DND-41 (cell line): ENCODE measurements at regions not wholly inside any gene's neighbourhood (a gene's known extent, or its start where the extent isn't known, plus 50 kb on each side); places are given as distances from the start of the nearest gene placed in this dataset.
"Not testable (repeated sequence)": the region's sequence is repeated elsewhere in the genome, so short reads cannot be mapped to it uniquely, and the experiment has no call there.

ENCODE experiments used
- ATAC-seq: fragments of 200-7000 bp; cut with Tn5 transposase; 3 replicates; pipeline ENCODE4 v1.9.1; 2021; ENCODE audit warnings: low read depth; ENCODE audit not compliant: insufficient read depth
- DNase-seq: peaks from one replicate; pipeline ENCODE4 v3.0.0-alpha.2; 2020
- H2AFZ ChIP-seq: 2 replicates; pipeline ENCODE4 v1.6.0; 2012; ENCODE audit warnings: low read depth, low read length
- H3K27ac ChIP-seq: 2 replicates; pipeline ENCODE4 v1.5.1; 2012; ENCODE audit warnings: low read length, inconsistent platforms
- H3K27me3 ChIP-seq: fragments of 200-600 bp; sonication (generic); 2 replicates; pipeline ENCODE4 v1.6.0; 2012; ENCODE audit warnings: low read length, mild to moderate bottlenecking, inconsistent platforms; ENCODE audit not compliant: insufficient read depth, poor library complexity
- H3K36me3 ChIP-seq: 2 replicates; pipeline ENCODE4 v1.5.1; 2012; ENCODE audit warnings: low read length, inconsistent platforms; ENCODE audit not compliant: insufficient read depth
- H3K4me1 ChIP-seq: 2 replicates; pipeline ENCODE4 v1.5.1; 2012; ENCODE audit warnings: mild to moderate bottlenecking, low read length; ENCODE audit not compliant: insufficient read depth
- H3K4me2 ChIP-seq: 2 replicates; pipeline ENCODE4 v1.6.0; 2012; ENCODE audit warnings: mild to moderate bottlenecking, moderate library complexity, low read length, inconsistent platforms; ENCODE audit not compliant: insufficient read depth
- H3K4me3 ChIP-seq, 2 experiments: fragments of 200-600 bp in 1 of 2; shearing (Covaris generic) in 1 of 2; 2 replicates each; pipeline ENCODE4 v1.5.1; 2012 to 2016; ENCODE audit warnings: inconsistent platforms in 2 of 2, low read length in 2 of 2, mild to moderate bottlenecking in 2 of 2, low read depth in 1 of 2, moderate library complexity in 1 of 2
- H3K79me2 ChIP-seq: 2 replicates; pipeline ENCODE4 v1.6.0; 2012; ENCODE audit warnings: low read length, inconsistent platforms; ENCODE audit not compliant: insufficient read depth
- H3K9ac ChIP-seq: 2 replicates; pipeline ENCODE4 v1.6.0; 2012; ENCODE audit warnings: low read depth, mild to moderate bottlenecking, inconsistent platforms, low read length, moderate library complexity
- H3K9me3 ChIP-seq: 2 replicates; pipeline ENCODE4 v1.5.1; 2012; ENCODE audit warnings: low read length, moderate library complexity, mild to moderate bottlenecking, inconsistent platforms; ENCODE audit not compliant: insufficient read depth, severe bottlenecking
- H4K20me1 ChIP-seq: 2 replicates; pipeline ENCODE4 v1.6.0; 2012; ENCODE audit warnings: low read length; ENCODE audit not compliant: insufficient read depth
- CTCF ChIP-seq: IDR thresholded peaks from 2 replicates; pipeline ENCODE4 v1.5.1; 2012; ENCODE audit warnings: borderline replicate concordance, low read length, moderate library complexity, mild to moderate bottlenecking; ENCODE audit not compliant: poor library complexity, severe bottlenecking; ENCODE audit errors: extremely low read depth
- EZH2 ChIP-seq: IDR thresholded peaks from 3 replicates; pipeline ENCODE4 v1.6.1; 2012; ENCODE audit warnings: borderline replicate concordance, low read depth, mild to moderate bottlenecking, moderate library complexity, low read length, inconsistent platforms; ENCODE audit not compliant: severe bottlenecking

GRCh38 chr2:52611759-52612158 is 1155.8 kb upstream of the CHAC2 start:
- no peaks in the 10 kb centered on the region for H4K20me1 ChIP-seq
- H3K4me1 ChIP-seq, result no peaks in the 10 kb centered on the region
- no peak overlapping the region for H3K27ac ChIP-seq
- H2AFZ ChIP-seq, result no peak overlapping the region
- no peak overlapping the region for H3K4me2 ChIP-seq
- H3K79me2 ChIP-seq, result no peaks in the 10 kb centered on the region
- H3K4me3 ChIP-seq, result no peak overlapping the region
- H3K9me3 ChIP-seq, result no peaks in the 10 kb centered on the region
- H3K9ac ChIP-seq, result no peak overlapping the region
- H3K36me3 ChIP-seq, result no peaks in the 10 kb centered on the region
- H3K27me3 ChIP-seq, result no peaks in the 10 kb centered on the region
- DNase-seq, result no peak
- ATAC-seq, result no peak
- TF ChIP-seq EZH2 (no peak), CTCF (no peak)

- no peaks in the 10 kb centered on the region for H3K79me2 ChIP-seq
- DNase-seq, result no peak
- H3K9me3 ChIP-seq, result no peaks in the 10 kb centered on the region
- H3K27ac ChIP-seq, result no peak overlapping the region
- no peaks in the 10 kb centered on the region for H3K27me3 ChIP-seq
- no peak for TF ChIP-seq CTCF
- no peak for TF ChIP-seq EZH2
- H3K9ac ChIP-seq, result no peak overlapping the region
- no peak for ATAC-seq
- H3K4me2 ChIP-seq, result no peak overlapping the region
- no peak overlapping the region for H3K4me3 ChIP-seq
- H4K20me1 ChIP-seq, result no peaks in the 10 kb centered on the region
- no peaks in the 10 kb centered on the region for H3K4me1 ChIP-seq
- H2AFZ ChIP-seq, result no peak overlapping the region
- H3K36me3 ChIP-seq, result no peaks in the 10 kb centered on the region
Measured at GRCh38 chr2:52608030-52608429, 1159.6 kb upstream of the CHAC2 start.

GRCh38 chr2:52597346-52597745 is 1170.3 kb upstream of the CHAC2 start:
- no peak overlapping the region for H3K4me2 ChIP-seq
- H3K79me2 ChIP-seq, result no peaks in the 10 kb centered on the region
- DNase-seq (no peak), ATAC-seq (no peak)
- no peak overlapping the region for H3K27ac ChIP-seq
- peaks cover 19% of the 10 kb centered on the region for H3K4me1 ChIP-seq
- H3K36me3 ChIP-seq, result no peaks in the 10 kb centered on the region
- H3K4me3 ChIP-seq, result no peak overlapping the region
- TF ChIP-seq EZH2, result no peak
- no peak for TF ChIP-seq CTCF
- no peak overlapping the region for H3K9ac ChIP-seq
- no peaks in the 10 kb centered on the region for H4K20me1 ChIP-seq
- H3K27me3 ChIP-seq, result no peaks in the 10 kb centered on the region
- H3K9me3 ChIP-seq, result no peaks in the 10 kb centered on the region
- no peak overlapping the region for H2AFZ ChIP-seq

- Histone ChIP-seq H3K4me2 (no peak overlapping the region), H3K27me3 (no peaks in the 10 kb centered on the region), H3K27ac (no peak overlapping the region; the same call in 1 of the 2 replicates)
Measured at GRCh38 chr2:52594026-52594425, 1173.6 kb upstream of the CHAC2 start.

GRCh38 chr2:52584071-52584470 is 1183.5 kb upstream of the CHAC2 start:
- not testable (repeated sequence) for DNase-seq, H3K9me3 ChIP-seq, H3K27me3 ChIP-seq, H3K36me3 ChIP-seq, H3K79me2 ChIP-seq, H3K27ac ChIP-seq, H3K4me3 ChIP-seq, H2AFZ ChIP-seq, H3K4me1 ChIP-seq, H4K20me1 ChIP-seq, H3K9ac ChIP-seq, ATAC-seq, H3K4me2 ChIP-seq

More at GRCh38 chr2:52594026-52594425, 1173.6 kb upstream of the CHAC2 start:
- ATAC-seq, result no peak
- Histone ChIP-seq H2AFZ (no peak overlapping the region), H4K20me1 (no peaks in the 10 kb centered on the region), H3K36me3 (no peaks in the 10 kb centered on the region), H3K79me2 (no peaks in the 10 kb centered on the region), H3K4me1 (peaks cover 19% of the 10 kb centered on the region), H3K9me3 (peaks cover 3% of the 10 kb centered on the region), H3K9ac (no peak overlapping the region), H3K4me3 (no peak overlapping the region)
- DNase-seq, result no peak
- TF ChIP-seq CTCF, result no peak
- no peak for TF ChIP-seq EZH2
